ENCODE measurements at regions not wholly inside any gene's neighbourhood (a gene's known extent, or its start where the extent isn't known, plus 50 kb on each side); places are given as distances from the start of the nearest gene placed in this dataset.
"Not testable (repeated sequence)": the region's sequence is repeated elsewhere in the genome, so short reads cannot be mapped to it uniquely, and the experiment has no call there.

DNA sequence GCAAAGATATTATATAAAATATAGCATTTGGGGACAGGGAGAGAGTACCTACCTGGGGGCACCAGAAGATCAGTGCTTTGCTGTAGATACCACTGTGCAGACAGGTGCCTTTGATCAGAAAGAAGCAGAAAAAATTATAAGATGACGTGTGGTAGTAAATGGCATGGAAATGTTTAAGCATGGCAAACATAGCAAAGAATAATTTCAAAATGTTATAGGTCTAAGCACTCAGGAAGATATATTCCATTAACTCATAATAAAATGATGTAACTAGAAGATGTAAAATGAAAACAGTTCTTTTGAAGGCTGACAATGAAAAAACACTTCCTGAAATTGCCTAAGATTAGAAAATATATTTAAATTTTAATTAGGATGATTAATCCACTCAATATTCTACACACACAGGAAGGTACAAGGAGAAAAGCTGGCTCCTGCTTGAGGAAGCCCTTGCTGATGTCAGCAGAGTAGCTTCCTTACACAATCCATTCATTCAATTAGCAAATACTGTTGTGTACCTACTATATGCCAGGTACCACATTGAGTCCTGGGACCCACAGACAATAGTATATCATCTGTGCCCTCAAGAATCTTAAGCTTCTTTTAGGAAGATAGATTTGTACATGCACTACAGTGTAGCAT, 290.2 kb upstream of the CNR1 start:
- DNase-seq (ENCODE audit: low spot score) = no peak

DNA sequence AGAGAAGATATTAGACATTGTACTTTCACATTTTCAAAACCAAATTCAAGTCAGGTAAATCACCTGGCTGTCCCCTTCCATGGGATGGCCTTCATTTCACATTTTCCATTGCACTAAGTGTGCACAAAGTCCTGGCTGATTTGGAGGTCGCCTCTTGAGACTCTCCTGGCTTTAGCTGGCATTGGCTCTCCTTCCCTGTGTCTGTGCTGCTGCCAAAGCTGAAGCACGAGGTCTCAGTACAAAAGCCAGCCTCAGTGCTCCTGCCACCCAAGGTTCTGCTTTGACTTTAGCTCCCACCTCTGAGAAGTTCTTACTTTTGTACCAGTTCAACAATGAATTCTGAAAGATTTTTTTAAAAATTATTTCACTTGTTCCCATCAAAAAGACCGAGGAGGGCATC, 289.2 kb upstream of the CNR1 start:
- peak; percentile 43 for DNase-seq (ENCODE audit: low spot score)

DNA sequence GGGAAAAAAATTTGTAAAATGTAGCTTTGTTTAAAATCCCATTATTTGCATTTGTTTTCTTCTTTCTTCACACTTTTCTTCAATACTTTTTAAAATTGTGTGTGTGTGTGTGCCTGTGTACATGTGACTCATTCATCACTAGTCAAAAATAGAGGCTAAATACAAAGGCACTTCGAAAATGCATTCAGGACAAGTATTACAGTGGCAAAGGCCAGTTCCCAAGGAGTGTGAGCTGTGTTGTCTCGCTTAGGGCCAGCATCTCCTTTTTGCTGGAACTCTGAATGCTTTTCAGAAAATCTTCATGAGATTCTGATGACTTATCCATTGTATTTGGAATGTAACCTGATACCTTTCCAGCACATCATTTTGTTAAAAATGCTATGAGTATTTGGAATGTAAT, 288.5 kb upstream of the CNR1 start:
- DNase-seq (ENCODE audit: low spot score) = peak; percentile 5

DNA sequence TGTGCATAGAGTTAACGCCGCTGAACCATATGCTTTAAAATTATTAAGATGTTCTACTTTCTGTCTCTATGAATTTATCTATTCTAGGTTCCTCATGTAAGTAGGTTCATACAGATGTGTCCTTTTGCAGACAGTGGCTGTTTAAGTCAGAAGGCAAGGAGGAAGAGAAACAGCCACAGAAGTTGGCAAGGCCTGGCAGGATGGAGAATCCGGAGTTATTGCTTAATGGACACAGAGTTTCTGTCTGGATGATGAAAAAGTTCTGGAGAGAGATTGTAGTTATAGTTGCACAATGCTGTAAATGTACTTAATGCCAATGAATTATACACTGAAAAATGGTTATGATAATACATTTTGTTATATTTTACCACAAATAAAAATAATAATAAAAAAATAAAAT, 283.6 kb upstream of the CNR1 start:
- no peak for DNase-seq (ENCODE audit: low spot score)

DNA sequence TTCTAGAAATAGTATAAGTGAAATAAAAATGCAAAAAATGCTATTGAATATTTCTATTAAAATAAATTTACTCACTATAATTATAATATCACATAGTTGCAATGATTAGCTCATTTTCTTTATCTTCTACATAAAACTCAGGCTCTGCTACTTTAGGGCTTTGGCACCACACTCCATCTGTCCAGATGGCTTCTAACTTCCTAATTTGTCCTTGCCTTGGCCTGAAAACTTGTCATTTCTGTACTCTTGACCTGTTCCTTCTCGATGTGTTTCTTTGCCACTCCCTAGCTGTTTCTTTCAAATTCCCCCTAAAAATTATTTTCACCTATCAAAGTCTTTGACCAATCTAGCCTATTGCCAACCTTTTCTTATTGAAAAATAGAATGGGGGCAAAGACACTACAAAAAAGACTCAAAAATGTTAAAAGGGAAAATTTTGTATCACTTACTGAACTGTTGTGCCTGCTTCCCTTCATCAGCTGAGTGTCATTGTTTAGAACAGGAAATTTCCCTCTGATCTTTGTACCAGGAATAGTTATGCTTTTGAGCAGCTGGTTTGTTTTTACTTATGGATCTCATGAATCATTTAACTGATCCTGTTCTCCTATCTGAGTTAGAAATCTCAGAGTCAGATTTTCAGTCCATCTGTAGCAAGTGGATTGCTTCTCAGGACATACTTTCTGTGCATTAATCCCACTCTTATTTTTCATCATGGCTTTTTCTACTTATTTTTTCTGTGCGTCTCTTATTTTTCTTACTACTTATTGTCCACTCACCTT, 279.2 kb upstream of the CNR1 start:
- DNase-seq (ENCODE audit: low spot score) = no peak

DNA sequence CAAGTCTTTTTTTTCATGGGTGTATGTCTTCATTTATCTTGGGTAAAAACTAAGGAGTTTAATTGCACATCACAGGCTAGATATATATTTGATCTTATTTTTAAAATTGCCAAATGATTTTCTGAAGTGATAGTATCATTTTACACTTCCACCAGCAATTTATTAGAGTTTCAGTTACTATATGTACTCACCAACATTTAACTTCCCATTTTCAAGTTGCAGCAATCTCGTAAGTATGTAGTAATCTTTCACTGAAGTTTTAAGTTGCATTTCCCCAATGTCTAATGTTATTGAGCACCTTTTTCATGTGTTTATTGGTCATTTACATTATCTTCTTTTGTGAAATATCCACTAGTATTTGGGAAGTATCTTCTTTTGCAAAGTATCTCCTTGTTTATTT, 277.4 kb upstream of the CNR1 start:
- no peak for DNase-seq (ENCODE audit: low spot score)

DNA sequence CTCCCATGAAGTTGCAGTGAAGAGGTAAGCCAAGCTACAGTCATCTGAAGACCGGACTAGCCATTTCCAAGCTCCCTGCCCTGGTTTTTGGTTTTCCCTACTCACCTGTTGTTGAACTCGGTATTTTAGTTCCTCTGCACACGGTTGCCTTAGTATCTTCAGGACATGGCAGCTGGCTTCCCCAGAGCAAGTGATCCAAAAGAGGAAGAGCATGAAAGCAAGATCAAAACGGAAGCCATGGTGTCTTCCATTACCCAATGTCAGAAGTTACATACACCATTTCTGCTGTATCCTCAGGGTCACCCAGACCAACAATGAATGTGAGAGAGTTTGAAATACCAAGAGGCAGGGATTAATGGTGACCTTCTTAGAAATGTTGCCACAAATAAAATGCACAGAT, 276.6 kb upstream of the CNR1 start:
- DNase-seq (ENCODE audit: low spot score) = no peak

DNA sequence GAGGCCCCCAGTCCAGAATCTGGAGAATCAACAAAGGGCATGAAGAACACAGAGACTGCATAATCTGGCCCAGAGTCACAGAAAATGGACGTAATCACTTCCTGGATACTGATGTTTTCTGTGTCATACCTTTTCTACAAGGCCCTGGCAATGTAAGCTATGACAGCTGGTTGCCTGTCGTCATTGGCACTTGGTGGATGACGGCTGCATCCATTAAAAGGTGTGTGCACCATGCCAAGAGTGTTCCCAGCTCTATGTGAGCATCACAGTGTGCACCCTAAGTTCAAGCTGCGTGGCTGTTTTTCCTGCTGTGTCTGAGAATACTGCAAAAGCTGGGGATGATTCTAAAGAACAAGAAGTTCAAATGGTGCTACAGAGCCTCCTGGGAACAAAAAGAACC, 275.2 kb upstream of the CNR1 start:
- DNase-seq (ENCODE audit: low spot score) = no peak

DNA sequence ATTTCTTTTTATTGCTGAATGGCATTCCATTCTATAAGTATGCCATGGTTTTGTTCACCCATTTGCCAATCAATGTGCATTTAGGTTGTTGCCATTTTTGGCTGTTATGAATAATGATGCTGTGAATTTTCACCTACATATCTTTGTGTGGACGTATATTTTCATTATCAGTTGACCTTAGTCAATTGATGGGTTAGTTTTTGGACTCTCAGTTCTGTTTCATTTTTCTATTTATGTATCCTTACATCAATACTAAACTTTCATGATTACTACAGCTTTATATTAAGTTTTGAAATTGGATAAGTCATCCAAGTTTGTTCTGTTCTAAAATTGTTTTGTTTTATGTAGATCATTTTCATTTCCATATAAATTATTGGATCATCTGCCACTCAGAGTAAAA, 261.9 kb upstream of the CNR1 start:
- no peak for DNase-seq (ENCODE audit: low spot score)

DNA sequence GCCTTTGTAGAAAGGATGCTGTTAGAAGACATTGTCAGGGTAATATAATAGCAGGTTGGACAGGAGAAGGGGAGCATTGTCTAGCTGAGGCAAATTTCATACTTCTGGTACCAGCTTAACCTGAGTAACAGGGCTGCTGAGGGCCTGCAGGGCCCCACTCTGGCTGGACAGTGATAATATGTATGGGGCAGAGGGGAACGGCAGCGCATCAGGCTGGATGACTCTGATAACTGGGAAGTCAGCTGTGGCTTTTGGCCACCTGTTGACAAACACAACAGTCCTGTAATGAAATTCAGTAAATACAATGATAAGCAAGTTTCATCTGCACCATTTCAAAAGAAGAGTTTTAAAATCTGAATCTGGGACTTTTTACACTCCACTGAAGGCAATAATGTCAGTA, 259.9 kb upstream of the CNR1 start:
- DNase-seq (ENCODE audit: low spot score) = no peak

DNA sequence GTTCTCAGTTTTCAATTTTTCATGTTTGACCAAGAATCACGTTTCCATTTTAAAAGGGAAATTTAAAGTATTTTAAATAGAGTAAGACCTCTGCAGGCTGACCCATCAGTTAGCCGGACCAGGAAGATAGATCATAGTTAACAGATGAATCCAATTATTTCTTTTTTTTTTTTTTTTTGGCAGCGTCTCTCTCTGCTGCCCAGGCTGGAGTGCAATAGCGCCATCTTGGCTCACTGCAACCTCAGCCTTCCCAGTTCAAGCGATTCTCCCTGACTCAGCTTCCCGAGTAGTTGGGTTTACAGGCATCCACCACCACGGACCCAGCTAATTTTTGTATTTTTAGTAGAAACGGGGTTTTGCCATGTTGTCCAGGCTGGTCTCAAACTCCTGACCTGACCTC, 256.7 kb upstream of the CNR1 start:
- no peak for DNase-seq (ENCODE audit: low spot score)

DNA sequence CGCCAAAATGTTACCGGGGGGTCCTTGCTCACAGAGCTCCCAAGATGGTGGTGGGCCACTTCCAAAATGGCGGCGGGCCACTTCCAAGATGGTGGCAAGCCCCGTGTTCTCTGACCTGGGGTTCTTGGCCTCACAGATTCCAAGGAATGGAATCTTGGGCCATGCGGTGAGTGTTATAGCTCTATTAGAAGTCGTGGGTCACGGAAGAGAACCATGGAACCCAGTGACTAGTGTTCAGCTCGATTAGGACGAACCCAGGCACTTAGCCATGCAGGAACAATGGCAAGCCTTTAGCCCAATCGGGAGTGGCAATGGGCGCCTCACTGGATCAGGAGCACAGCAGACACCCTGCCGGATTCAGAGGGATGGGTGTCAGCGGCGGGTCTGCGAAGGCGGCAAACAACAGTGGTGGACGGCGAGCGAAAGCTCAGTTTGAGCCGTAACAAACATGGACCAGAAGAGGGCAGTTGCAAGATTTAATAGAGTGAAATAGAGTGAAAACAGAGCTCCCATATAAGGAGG, 254.9 kb upstream of the CNR1 start:
- DNase-seq (ENCODE audit: low spot score) = not testable (repeated sequence)

DNA sequence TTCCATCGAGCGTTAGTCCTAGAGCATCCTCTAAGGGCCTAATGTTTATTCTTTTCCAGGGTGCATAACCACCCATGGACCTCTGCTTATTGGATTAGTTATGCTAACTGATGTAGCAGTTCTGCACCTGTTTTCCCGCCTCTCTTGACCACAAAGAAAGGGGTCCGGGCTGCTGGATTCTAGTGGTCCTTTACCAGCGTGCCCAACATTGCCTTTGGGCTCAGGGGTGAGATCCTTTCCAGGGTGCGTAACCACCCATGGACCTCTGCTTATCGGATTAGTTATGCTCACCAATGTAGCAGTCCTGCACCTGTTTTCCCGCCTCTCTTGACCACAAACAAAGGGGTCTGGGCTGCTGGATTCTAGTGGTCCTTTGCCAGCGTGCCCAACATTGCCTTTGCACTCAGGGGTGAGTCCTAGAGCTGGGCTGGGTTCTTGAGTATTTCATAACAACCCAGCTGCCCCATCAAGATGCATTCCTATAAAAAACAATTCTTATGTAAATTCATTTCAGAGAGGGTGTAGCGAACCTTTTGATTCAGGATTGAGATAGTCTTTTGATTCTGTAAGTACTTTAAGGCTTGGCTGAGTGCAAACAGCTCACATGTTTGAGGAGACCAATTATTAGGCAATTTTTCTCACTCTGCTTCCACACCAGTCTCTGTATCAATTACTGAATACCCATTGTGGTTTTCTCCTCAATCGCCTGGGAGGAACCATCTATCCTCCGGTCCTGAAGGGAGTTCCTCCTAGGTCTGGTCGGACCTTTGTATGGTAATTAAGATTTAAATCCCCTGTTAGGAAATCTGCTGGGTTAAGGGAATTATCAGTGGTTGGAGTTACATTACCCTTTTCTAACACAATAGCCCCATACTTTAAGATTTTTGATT, 253.0 kb upstream of the CNR1 start:
- DNase-seq (ENCODE audit: low spot score) = not testable (repeated sequence)

DNA sequence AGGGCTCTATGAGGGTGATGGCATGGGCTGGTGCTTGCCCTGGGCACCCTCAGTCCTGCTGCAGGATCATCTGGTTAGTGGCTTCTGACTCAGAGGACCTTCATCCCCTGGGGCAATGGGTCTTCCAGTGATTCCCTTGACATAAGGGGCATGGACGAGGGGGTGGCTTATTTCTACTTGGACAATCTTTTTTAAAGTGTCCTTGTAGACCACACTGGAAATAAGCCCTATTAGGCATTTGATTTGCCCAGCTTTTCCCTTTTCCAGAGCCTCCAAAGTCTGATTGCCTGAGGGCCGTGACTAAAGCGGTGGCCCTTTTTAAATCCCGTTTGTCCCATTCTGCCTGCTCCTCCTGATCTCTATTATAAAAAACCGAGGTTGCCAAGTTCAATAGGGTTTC, 251.2 kb upstream of the CNR1 start:
- not testable (repeated sequence) for DNase-seq (ENCODE audit: low spot score)

DNA sequence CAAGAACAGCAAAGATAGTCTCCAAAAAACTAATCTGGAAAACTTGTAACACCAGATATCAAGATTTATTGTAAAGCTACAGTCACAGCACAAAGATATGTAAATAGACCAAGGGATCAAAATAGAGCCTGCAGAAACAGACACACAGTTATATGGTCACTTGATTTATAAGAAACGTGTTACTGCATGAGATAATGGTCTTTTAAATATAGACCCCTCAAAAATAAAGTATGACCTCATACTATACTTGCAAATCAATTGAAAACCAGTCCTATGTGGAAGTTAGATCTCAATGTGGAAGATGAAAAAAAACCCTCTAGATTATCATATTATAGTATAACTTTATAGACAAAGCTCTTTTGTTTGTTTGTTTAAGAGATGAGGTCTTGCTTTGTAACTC, 247.3 kb upstream of the CNR1 start:
- no peak for DNase-seq (ENCODE audit: low spot score)

DNA sequence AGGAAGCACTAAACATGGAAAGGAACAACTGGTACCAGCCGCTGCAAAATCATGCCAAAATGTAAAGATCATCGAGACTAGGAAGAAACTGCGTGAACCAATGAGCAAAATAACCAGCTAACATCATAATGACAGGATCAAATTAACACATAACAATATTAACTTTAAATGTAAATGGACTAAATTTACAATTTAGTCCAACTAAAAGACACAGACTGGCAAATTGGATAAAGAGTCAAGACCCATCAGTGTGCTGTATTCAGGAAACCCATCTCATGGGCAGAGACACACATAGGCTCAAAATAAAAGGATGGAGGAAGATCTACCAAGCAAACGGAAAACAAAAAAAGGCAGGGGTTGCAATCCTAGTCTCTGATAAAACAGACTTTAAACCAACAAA, 242.2 kb upstream of the CNR1 start:
- not testable (repeated sequence) for DNase-seq (ENCODE audit: low spot score)

DNA sequence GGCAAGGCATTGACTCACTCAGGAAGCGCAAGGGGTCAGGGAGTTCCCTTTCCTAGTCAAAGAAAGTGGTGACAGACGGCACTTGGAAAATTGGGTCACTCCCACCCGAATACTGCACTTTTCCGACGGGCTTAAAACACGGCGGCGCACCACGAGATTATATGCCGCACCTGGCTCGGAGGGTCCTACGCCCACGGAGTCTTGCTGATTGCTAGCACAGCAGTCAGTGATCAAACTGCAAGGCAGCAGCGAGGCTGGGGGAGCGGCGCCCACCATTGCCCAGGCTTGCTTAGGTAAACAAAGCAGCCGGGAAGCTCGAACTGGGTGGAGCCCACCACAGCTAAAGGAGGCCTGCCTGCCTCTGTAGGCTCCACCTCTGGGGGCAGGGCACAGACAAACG, 240.5 kb upstream of the CNR1 start:
- DNase-seq (ENCODE audit: low spot score) = not testable (repeated sequence)

DNA sequence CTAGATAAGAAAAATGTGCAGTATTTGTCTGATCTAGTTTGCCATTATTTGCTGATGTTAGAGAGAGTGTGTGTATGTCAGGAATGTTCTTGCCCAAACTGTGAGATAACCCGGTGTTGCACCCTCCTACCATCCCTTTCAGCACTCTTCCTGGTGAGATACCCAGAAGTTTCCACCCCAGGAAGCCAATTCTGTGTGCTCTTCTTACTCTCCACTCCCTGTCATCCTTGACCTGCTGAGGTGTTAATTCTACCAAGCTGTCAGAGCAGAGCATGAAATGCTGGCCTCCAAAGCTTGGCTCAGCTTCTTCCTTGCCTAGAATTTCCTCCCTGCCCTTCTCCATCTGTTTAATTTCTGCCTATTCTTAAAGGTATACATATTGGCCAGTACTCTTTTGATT, 237.3 kb upstream of the CNR1 start:
- DNase-seq (ENCODE audit: low spot score) = no peak

DNA sequence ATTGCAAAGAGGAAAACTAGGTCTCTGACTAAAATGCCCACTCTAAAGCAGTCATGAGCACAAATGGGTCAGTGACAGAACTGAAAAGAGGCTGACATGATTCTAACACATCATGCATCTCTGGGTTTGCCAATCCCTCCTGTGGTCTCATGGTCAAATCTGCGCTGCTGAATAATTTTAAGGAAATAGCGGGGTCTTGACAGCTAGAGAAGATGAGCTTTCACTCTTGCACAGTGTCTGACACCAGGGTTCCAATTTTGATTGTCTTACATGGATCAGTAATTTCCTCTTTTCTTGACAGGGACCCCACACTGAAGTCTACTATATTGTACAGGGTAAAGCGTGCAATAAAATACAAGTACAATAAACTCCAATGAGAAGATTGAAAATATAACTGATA, 236.8 kb upstream of the CNR1 start:
- DNase-seq (ENCODE audit: low spot score) = no peak

DNA sequence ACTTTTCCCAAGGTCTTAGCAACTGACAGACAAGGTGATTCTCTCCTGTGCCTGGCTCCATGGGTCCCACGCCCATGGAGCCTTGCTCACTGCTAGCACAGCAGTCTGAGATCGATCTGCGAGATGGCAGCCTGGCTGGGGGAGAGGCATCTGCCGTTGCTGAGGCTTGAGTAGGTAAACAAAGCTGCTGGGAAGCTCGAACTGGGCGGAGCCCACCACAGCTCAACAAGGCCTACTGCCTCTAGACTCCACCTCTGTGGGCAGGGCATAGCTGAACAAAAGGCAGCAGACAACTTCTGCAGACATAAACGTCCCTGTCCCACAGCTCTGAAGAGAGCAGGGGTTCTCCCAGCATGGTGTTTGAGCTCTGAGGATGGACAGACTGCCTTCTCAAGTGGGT, 224.9 kb upstream of the CNR1 start:
- DNase-seq (ENCODE audit: low spot score) = not testable (repeated sequence)

DNA sequence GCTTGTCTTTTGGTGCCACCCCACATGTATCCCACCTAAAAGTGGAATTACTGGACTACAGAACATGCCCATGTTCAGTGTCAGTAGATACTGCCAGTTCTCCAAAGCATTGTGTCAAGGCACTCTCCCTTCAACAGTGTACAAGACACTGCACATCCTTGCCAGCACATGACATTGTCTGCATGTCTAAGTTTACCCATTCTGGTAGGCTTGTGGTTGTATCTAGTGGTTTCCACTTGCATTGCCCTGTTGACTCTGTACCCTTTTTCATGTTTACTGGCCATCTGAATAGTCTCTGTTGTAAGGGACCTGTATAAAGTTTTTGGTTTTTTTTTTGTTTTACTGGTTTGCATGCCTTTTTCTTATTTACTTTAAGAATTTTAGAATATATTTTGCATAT, 222.4 kb upstream of the CNR1 start:
- DNase-seq (ENCODE audit: low spot score) = no peak

DNA sequence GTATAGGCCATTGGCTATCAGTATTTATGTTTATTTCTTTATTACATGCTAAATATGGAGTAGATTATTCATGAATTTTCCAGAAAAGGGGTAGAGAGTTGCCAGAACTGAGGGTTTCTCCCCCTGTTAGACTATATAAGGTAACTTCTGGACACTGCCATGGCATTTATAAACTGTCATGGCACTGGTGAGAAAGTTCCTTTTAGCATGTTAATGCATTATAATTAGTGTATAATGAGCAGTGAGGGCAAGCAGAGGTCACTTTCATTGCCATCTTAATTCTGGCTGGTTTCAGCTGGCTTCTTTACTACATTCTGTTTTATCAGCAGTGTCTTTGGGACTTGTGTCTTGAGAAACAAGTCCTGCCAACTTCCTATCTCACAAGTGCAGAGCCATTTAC, 220.0 kb upstream of the CNR1 start:
- no peak for DNase-seq (ENCODE audit: low spot score)

DNA sequence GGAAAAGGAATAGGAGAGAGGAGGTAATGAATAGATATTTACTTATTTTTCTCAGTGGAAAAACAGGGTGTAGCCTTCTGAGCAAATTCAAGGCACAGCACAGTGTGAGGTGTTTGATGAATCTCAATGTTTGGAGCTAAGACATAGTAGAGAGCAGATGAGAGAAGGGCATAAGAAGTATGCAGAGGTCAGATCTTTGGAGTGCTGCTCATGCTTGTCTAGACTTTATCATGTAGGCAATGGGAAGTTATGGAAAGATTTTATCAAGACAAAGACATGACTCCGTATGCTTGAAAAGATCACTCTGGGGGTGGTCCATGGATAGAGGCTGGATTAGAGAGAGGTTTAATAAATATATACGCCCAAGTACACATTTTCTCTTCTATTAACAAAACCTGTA, 217.0 kb upstream of the CNR1 start:
- no peak for DNase-seq (ENCODE audit: low spot score)

All from globus pallidus (tissue), 1 donor.